ENCODE measurements at regions not wholly inside any gene's neighbourhood (a gene's known extent, or its start where the extent isn't known, plus 50 kb on each side); places are given as distances from the start of the nearest gene placed in this dataset.
"Not testable (repeated sequence)": the region's sequence is repeated elsewhere in the genome, so short reads cannot be mapped to it uniquely, and the experiment has no call there.

GRCh38 chr6:15929685-15930084, 199.2 kb upstream of the MYLIP start:
- no peak for DNase-seq

DNA sequence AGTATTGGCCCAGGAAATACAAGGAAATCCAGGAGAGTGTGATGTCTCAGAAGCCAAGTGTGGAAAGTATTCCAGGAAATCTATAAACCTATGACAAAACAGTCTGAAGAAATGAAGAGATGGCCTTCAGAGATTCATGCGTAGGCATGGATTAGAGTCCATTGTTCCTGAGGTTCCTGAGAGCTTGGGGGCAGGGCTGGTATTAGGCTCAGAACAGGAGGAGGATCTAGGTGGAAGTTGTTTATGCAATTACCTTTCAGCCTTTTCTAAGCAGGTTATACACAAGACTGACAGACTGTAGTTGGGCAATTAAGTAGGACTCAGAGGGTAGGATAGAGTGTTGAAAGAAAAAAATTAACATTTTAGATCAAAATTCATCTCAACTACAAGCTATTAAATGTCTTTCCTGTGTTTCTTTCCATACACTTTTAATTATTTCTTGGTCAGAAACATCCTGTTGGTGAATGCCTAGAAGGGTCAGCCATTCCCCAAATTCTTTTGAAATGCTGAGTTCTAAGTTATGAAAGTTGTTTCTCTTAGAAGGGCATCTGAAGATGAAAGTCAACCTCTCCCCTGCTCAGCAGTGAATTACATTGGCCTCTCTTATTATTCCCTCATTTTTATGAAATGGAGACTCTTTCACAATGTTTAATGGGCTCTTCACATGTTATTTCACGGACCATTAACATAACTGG, 201.2 kb upstream of the MYLIP start:
- no peak for DNase-seq

- no peak for DNase-seq
These were observed 202.6 kb upstream of the MYLIP start for GRCh38 chr6:15926256-15926655.

DNA sequence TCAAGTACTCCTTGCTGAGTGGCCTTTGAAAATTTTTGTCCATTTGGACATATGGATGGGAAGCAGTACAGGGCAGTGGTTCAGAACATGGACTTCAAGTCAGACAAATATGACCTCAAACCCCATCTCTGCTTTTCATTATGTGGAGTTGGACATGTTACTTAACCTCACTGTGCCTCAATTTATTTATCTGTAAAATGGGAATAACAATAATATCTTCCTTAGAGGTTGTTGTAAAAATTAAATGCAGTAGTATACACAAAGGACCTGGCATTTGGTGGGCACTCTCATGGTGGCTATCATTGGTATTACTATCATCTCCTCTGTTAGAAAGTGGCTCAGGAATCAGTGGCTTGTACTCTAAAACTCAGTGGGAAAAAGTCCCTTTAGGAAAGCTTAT, 204.0 kb upstream of the MYLIP start:
- DNase-seq, result no peak

- peak in 1 of 3 donors; percentile 71 for DNase-seq
These were observed 206.2 kb upstream of the MYLIP start for GRCh38 chr6:15922510-15923250.

DNA sequence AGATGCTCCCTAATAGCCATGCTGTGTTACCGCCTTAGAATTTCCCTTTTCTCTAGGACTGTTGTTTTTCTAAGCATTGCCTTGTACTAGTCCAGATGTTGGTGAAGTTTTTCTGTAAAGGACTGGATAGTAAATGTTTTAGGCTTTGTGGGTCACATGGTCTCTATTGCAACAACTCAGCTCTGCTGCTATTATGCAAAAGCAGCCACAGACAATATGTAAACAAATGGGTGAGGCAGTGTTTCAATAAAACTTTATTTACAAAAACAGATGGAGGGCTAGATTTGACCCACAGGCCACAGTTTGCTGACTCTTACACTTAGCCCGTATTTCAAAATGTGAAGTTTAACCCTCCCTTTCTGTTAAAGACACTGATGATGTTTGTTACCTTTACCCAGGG, 207.6 kb upstream of the MYLIP start:
- DNase-seq, result no peak

DNA sequence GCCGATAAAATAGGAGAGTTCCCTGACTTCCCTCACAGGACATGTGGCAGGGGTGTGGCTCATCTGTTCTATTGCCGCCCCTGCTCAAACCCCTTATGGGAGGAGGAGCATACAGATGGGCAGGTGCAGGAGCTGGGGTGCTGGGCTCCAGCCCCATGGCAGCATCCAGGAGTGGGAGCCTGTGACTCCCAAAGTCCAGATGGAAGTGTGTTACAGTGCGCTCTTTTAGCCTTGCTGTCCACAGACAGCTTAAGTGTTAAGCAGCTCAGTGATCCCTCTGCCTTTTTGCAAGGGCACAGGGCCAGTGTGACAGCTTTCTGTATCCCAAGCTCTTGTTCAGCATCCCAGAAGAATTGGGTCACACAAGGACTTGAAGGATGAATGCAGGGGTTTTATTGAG, 212.3 kb upstream of the MYLIP start:
- no peak for DNase-seq

- no peak for DNase-seq
These were observed 213.2 kb upstream of the MYLIP start for GRCh38 chr6:15915508-15916178.

DNA sequence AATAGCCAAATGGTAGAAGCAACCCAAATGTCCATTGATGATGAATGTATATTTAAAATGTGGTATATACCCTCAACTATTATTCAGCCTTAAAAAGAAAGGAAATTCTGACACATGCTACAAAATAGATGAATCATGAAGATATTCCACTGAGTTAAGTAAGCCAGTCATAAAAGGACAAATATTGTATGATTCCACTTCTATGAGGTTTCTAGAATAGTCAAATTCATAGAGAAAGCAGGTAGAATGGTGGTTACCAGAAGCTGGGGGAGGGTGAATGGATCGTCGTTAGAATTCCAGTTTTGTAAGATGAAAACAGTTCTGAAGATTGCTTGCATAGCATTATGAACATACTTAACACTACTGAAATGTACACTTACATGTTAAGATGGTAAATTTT, 214.3 kb upstream of the MYLIP start:
- DNase-seq, result no peak

DNA sequence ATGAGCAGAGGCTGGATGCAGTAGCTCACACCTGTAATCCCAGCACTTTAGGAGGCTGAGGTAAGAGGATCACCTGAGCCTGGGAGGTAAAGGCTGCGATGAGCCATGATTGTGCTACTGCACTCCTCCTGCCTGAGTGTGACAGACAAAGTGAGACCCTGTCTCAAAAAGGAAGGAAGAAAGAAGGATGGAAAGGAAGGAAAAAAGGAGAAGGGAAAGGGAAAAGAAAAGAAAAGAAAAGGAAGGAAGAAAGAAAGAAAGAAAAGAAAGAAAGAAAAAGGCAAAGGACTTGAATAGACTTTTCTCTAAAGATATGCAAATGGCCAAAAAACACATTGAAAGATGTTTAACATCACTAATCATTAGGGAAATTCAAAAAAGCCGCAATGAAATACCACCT, 215.3 kb upstream of the MYLIP start:
- no peak for DNase-seq

DNA sequence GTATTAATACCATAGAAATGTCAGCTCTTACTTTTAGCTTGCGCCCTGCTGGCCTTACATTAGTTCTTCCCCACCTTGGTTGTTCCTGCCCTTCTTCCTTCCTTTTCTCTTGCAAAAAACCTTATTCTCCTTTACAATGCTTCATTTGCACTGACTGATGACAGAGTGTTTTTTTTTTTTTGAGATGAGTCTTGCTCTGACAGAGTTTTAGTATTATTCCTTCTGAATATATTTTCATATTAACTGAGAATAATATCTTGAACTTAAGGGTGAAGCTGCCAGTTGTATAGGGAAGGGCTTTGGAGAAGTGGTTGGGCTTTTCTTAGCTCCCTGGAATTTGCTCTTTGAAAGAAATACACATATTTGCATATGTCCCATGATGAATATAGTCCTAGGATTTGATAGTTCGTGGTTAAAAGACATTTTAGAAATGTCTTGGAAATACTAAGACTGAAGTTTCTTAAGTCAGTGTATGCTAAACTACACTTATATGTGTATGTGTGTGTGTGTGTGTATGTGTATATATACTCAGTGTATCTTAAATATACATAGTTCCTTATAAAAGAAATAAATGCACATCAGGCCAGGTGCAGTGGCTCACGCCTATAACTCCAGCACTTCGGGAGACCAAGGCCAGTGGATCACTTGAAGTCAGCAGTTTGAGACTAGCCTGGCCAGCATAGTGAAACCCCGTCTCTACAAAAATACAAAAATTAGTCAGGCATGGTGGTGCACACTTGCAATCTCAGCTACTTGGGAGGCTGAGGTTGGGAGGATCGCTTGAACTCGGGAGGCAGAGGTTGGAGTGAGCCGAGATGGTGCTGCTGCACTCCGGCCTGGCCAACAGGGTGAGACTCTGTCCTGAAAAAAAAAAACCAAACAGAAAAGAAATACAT, 216.1 kb upstream of the MYLIP start:
- no peak for DNase-seq

GRCh38 chr6:15911753-15912504, 217.0 kb upstream of the MYLIP start:
- DNase-seq, result no peak

- DNase-seq, result no peak
These were observed 219.4 kb upstream of the MYLIP start for GRCh38 chr6:15909290-15910070.

- no peak for DNase-seq
These were observed 220.0 kb upstream of the MYLIP start for GRCh38 chr6:15908871-15909270.

DNA sequence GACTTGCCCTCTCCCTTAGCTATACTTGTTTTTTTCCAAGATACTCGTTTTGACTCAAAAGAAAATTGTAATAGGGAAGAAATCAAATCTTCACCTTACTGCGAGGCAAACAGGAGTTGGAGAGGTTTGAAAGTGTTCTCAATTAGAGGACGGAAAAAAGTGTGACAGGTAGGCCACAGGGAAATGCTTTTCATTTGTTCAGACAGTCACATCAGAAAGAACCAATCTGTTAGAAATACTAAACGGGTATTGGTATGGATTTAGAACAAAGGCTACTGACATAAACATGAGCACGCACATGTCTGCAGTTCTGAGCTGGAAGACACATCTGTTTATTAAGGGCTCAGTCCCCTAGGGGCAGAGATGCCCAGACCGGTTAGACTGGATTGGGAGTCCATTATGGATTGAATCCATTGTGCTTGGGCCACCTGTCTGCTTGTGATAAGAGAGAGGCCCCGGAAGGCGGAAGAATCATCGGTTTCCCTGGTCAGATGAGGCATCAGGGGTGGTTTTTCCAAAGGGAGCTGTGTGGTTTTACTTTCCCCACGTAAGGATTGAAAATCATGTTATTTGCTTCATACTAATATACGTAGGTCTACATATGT, 220.9 kb upstream of the MYLIP start:
- DNase-seq, result no peak

DNA sequence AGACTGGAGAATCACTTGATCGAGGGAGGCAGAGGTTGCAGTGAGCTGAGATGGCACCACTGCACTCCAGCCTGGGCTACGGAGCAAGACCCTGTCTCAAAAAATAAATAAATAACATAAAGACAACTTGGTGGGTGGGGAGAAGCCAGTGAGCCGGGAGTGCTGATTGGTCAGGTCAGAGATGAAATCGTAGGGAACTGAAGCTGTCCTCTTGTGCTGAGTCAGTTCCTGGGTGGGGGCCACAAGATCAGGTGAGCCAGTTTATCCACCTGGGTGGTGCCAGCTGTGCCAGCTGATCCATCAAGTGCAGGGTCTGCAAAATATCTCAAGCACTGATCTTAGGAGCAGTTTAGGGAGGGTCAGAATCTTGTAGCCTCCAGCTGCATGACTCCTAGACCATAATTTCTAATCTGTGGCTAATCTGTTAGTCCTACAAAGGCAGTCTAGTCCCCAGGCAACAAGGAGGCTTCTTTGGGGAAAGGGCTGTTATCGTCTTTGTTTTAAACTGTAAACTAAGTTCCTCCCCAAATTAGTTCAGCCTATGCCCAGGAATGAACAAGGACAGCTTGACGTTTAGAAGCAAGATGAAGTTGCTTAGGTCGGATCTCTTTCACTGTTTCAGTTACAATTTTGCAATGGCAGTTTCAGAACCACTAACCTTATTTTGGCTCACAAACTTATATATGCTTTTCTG, 221.5 kb upstream of the MYLIP start:
- DNase-seq, result not testable (repeated sequence)

DNA sequence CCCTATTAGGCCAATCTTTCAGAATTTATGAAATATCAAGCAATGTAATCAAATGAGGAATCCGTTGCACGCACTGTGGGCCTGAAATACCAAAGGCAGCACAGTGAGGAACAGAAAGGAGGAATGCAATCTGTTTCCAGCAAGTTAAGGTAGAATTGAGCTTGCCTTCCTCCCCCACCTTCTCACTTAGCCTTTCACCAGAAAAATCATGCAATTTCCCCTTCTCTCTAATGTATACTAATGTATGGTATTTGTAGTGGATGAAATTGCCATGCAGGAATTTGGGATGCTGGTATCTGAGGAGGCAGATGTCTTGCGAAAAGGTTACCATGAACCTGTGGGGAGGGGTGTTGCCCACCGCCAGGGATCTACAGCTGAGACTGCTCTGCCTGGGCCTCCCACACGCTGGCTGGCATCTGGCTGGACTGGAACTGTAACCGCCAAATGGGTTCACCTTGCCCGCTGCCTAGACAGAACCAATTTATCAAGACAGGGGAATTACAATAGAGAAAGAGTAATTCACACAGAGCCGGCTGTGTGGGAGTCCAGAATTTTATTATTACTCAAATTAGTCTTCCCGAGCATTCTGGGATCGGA, 222.4 kb upstream of the MYLIP start:
- no peak for DNase-seq

DNA sequence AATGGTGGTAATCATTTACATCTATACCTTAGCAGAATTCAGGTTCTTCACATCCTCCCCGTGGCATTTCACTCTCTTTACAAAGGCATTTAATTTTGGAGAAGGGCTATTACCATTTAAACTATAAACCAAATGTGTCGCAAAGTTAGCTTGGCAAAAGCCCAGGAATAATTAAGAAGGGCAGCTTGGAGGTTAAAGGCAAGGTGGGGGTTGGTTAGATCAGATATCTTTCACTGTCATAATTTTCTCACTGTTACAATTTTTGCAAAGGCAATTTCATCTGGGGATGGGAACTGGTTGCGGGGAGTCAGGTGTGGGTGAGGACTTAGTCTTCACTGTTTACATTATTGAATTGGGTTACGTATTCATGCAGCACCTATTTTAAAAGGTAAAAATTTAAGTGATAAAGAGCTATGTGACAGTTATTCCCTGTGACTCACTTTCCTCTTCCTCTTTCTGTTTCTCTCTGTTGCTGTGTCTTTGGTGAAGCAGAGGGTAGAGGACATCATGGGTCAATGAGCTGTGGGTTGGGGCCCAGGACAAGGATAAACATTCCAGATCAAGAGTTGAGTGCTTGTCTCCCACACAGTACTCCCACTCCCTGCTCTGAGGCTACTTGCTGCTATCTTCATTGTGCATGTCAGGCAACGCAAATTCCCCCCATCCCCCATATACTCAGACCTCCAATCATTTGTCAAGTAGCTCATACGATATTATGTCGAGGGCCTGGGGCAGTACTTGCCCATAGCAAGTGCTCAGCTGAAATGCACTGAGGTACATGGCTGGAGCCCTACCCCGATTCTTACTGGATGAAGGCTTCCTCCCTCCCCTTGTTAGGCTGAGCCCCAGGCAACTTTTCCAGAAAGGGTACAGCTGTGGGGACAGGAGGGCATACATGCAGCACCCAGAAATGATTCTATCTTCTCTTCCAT, 223.1 kb upstream of the MYLIP start:
- no peak for DNase-seq

Measured in muscle of back (tissue), 3 donors.